Trophoblast cell (in vitro differentiated cells and primary cell): ENCODE measurements at regions not wholly inside any gene's neighbourhood (a gene's known extent, or its start where the extent isn't known, plus 50 kb on each side); places are given as distances from the start of the nearest gene placed in this dataset.

ENCODE experiments used
- DNase-seq, 2 donors: peaks; one replicate each; pipeline ENCODE4 v3.0.0-alpha.2; 2016
- H2AFZ ChIP-seq: 2 replicates; pipeline ENCODE4 v1.6.1; 2013; ENCODE audit warnings: low read length, moderate library complexity, mild to moderate bottlenecking; ENCODE audit not compliant: insufficient read depth, poor library complexity
- H2AK5ac ChIP-seq: 2 replicates; pipeline ENCODE4 v1.6.1; 2013; ENCODE audit warnings: mild to moderate bottlenecking, low read length
- H2BK120ac ChIP-seq: 2 replicates; pipeline ENCODE4 v1.6.1; 2013; ENCODE audit warnings: low read length, mild to moderate bottlenecking, moderate library complexity; ENCODE audit not compliant: insufficient read depth, poor library complexity
- H2BK12ac ChIP-seq: 2 replicates; pipeline ENCODE4 v1.6.1; 2013; ENCODE audit warnings: mild to moderate bottlenecking, low read length, moderate library complexity
- H2BK5ac ChIP-seq: 2 replicates; pipeline ENCODE4 v1.6.1; 2013; ENCODE audit warnings: low read length, low read depth, moderate library complexity, mild to moderate bottlenecking; ENCODE audit not compliant: poor library complexity
- H3K14ac ChIP-seq: 2 replicates; pipeline ENCODE4 v1.6.1; 2013; ENCODE audit warnings: mild to moderate bottlenecking, low read length
- H3K18ac ChIP-seq: 2 replicates; pipeline ENCODE4 v1.6.1; 2013; ENCODE audit warnings: mild to moderate bottlenecking, low read length
- H3K23ac ChIP-seq: 2 replicates; pipeline ENCODE4 v1.6.1; 2013; ENCODE audit warnings: low read length
- H3K27ac ChIP-seq: 2 replicates; pipeline ENCODE4 v1.5.1; 2013; ENCODE audit warnings: low read depth, mild to moderate bottlenecking, inconsistent platforms, low read length, moderate library complexity
- H3K27me3 ChIP-seq: 2 replicates; pipeline ENCODE4 v1.6.1; 2013; ENCODE audit warnings: inconsistent platforms, mild to moderate bottlenecking, low read length, moderate library complexity; ENCODE audit not compliant: insufficient read depth
- H3K36me3 ChIP-seq, 2 experiments: 1 replicate in 1 of 2; 2 replicates in 1 of 2; pipeline ENCODE4 v1.6.1; 2013; ENCODE audit warnings: low read length in 2 of 2, mild to moderate bottlenecking in 2 of 2, moderate library complexity in 1 of 2; ENCODE audit not compliant: insufficient read depth in 2 of 2, control insufficient read depth in 1 of 2
- H3K4ac ChIP-seq: 2 replicates; pipeline ENCODE4 v1.6.1; 2013; ENCODE audit warnings: low read depth, mild to moderate bottlenecking, low read length, moderate library complexity
- H3K4me1 ChIP-seq, 2 experiments: 1 replicate in 1 of 2; 2 replicates in 1 of 2; pipeline ENCODE4 v1.6.1; 2013; ENCODE audit warnings: low read length in 2 of 2, mild to moderate bottlenecking in 2 of 2, moderate library complexity in 1 of 2; ENCODE audit not compliant: insufficient read depth in 2 of 2, control insufficient read depth in 1 of 2
- H3K4me2 ChIP-seq: 2 replicates; pipeline ENCODE4 v1.6.1; 2013; ENCODE audit warnings: inconsistent platforms, mild to moderate bottlenecking, low read length, moderate library complexity
- H3K4me3 ChIP-seq: 2 replicates; pipeline ENCODE4 v1.5.1; 2013; ENCODE audit warnings: mild to moderate bottlenecking, low read depth, low read length, inconsistent platforms
- H3K79me1 ChIP-seq: one replicate; pipeline ENCODE4 v1.6.1; 2013; ENCODE audit warnings: low read length
- H3K79me2 ChIP-seq: 2 replicates; pipeline ENCODE4 v1.6.1; 2013; ENCODE audit warnings: low read length, mild to moderate bottlenecking; ENCODE audit not compliant: control insufficient read depth, insufficient read depth, poor library complexity
- H3K9ac ChIP-seq: 2 replicates; pipeline ENCODE4 v1.6.1; 2013; ENCODE audit warnings: mild to moderate bottlenecking, low read length
- H3K9me3 ChIP-seq: 2 replicates; pipeline ENCODE4 v1.6.1; 2013; ENCODE audit warnings: low read depth, mild to moderate bottlenecking, control low read depth, inconsistent platforms, low read length; ENCODE audit not compliant: insufficient read depth
- H4K12ac ChIP-seq: 2 replicates; pipeline ENCODE4 v1.6.1; 2013; ENCODE audit warnings: low read depth, mild to moderate bottlenecking, low read length, moderate library complexity
- H4K8ac ChIP-seq: 2 replicates; pipeline ENCODE4 v1.6.1; 2013; ENCODE audit warnings: low read depth, mild to moderate bottlenecking, low read length, moderate library complexity
- H4K91ac ChIP-seq: one replicate; pipeline ENCODE4 v1.6.1; 2013; ENCODE audit warnings: low read depth, mild to moderate bottlenecking, low read length, moderate library complexity
- WGBS: extraction: QIAGEN DNeasy Blood & Tissue Kit; methylation state at CpG from one replicate; pipeline ENCODE4 v1.1.7; 2013; ENCODE audit warnings: missing lambda C conversion rate; ENCODE audit not compliant: insufficient read length, insufficient coverage; ENCODE audit errors: extremely low coverage; 5-methylcytosine and 5-hydroxymethylcytosine counted together

- no peak overlapping the region for H3K4me2 ChIP-seq
- H3K79me1 ChIP-seq, result no peaks in the 10 kb centered on the region
- no peak overlapping the region for H4K91ac ChIP-seq
- no peak overlapping the region for H2BK12ac ChIP-seq
- H2BK120ac ChIP-seq, result no peak overlapping the region
- H4K12ac ChIP-seq, result no peak overlapping the region
- H4K8ac ChIP-seq, result no peak overlapping the region
- H2BK5ac ChIP-seq, result no peak overlapping the region
- DNase-seq, result no peak
- no peak overlapping the region for H3K9ac ChIP-seq
- H2AFZ ChIP-seq, result no peak overlapping the region
- no peaks in the 10 kb centered on the region for H3K79me2 ChIP-seq
- peaks cover 0 to 6% of the 10 kb centered on the region in 2 experiments for H3K4me1 ChIP-seq
- no peaks in the 10 kb centered on the region for H3K36me3 ChIP-seq
- H3K27me3 ChIP-seq, result no peaks in the 10 kb centered on the region
- no peak overlapping the region for H2AK5ac ChIP-seq
- H3K9me3 ChIP-seq, result no peaks in the 10 kb centered on the region
- WGBS, result no CpG with 5 or more reads among the region's 1 CpG
- H3K14ac ChIP-seq, result no peak overlapping the region
- H3K4ac ChIP-seq, result no peak overlapping the region
- no peak overlapping the region for H3K23ac ChIP-seq
- H3K4me3 ChIP-seq, result no peak overlapping the region
- H3K18ac ChIP-seq, result no peak overlapping the region
- no peak overlapping the region for H3K27ac ChIP-seq
Measured at GRCh38 chr5:143707806-143708205, 104.2 kb upstream of the HMHB1 start.

- peaks cover 0 to 6% of the 10 kb centered on the region in 2 experiments for H3K4me1 ChIP-seq
- H2BK120ac ChIP-seq, result no peak overlapping the region
- H3K9ac ChIP-seq, result no peak overlapping the region
Measured at GRCh38 chr5:143705381-143705780, 106.6 kb upstream of the HMHB1 start.

DNA sequence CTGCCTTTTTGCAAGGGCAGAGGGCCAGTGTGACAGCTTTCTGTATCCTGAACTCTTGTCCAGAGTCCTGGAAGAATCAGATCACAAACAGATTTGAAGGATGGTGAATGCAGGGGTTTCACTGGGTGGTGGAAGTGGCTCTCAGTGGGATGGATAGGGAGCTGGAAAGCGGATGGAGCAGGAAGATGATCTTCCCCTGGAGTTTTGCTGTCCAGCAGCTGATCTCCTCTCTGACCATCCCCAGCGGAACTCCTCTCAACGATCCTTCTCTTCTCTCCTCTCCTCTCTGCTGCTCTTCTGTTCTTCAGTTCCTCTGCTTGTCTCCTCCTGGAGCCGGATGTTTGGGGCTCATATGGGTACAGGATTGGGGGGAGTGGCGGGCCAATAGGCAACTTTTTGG is 108.3 kb upstream of the HMHB1 start:
- Histone ChIP-seq H3K79me2 (no peaks in the 10 kb centered on the region), H4K91ac (no peak overlapping the region), H3K4me2 (no peak overlapping the region), H2AFZ (no peak overlapping the region), H3K4me1 (peaks cover 0 to 2% of the 10 kb centered on the region in 2 experiments), H3K4me3 (no peak overlapping the region), H3K23ac (no peak overlapping the region), H3K14ac (no peak overlapping the region), H3K27ac (no peak overlapping the region), H3K9me3 (no peaks in the 10 kb centered on the region), H4K8ac (no peak overlapping the region), H3K4ac (no peak overlapping the region), H3K9ac (no peak overlapping the region), H3K79me1 (no peaks in the 10 kb centered on the region), H3K18ac (no peak overlapping the region), H3K36me3 (no peaks in the 10 kb centered on the region), H2AK5ac (no peak overlapping the region), H2BK5ac (no peak overlapping the region), H2BK12ac (no peak overlapping the region), H3K27me3 (no peaks in the 10 kb centered on the region), H2BK120ac (no peak overlapping the region), H4K12ac (no peak overlapping the region)
- WGBS, result no CpG with 5 or more reads among the region's 5 CpGs
- no peak for DNase-seq

More at GRCh38 chr5:143705381-143705780, 106.6 kb upstream of the HMHB1 start:
- Histone ChIP-seq H2AFZ (no peak overlapping the region), H3K14ac (no peak overlapping the region), H4K12ac (no peak overlapping the region), H3K4me2 (no peak overlapping the region), H3K79me2 (no peaks in the 10 kb centered on the region), H3K27ac (no peak overlapping the region), H3K4me3 (no peak overlapping the region), H4K8ac (no peak overlapping the region), H4K91ac (no peak overlapping the region), H3K23ac (no peak overlapping the region), H3K4ac (no peak overlapping the region), H2BK5ac (no peak overlapping the region), H3K36me3 (no peaks in the 10 kb centered on the region), H3K9me3 (no peaks in the 10 kb centered on the region), H3K79me1 (no peaks in the 10 kb centered on the region), H3K18ac (no peak overlapping the region), H2BK12ac (no peak overlapping the region), H2AK5ac (no peak overlapping the region), H3K27me3 (no peaks in the 10 kb centered on the region)
- no peak for DNase-seq

- Histone ChIP-seq H3K79me1 (no peaks in the 10 kb centered on the region), H2AFZ (no peak overlapping the region), H4K91ac (no peak overlapping the region), H3K23ac (no peak overlapping the region), H3K79me2 (no peaks in the 10 kb centered on the region), H3K27ac (no peak overlapping the region), H4K12ac (no peak overlapping the region), H3K9ac (no peak overlapping the region), H3K14ac (no peak overlapping the region), H3K36me3 (no peaks in the 10 kb centered on the region), H3K4me3 (no peak overlapping the region), H2BK120ac (no peak overlapping the region), H3K4ac (no peak overlapping the region), H4K8ac (no peak overlapping the region), H3K9me3 (no peaks in the 10 kb centered on the region), H3K4me2 (no peak overlapping the region), H2AK5ac (no peak overlapping the region), H3K18ac (no peak overlapping the region), H3K27me3 (no peaks in the 10 kb centered on the region), H3K4me1 (no peaks in the 10 kb centered on the region), H2BK12ac (no peak overlapping the region), H2BK5ac (no peak overlapping the region)
- WGBS, result no CpG with 5 or more reads among the region's 1 CpG
- no peak for DNase-seq
Measured at GRCh38 chr5:143701493-143701892, 110.5 kb upstream of the HMHB1 start.
